PC-3 (cell line): ENCODE measurements at regions not wholly inside any gene's neighbourhood (a gene's known extent, or its start where the extent isn't known, plus 50 kb on each side); places are given as distances from the start of the nearest gene placed in this dataset.

Experiments used
- ATAC-seq: fragments of 200-7000 bp; cut with Tn5 transposase; 2 replicates; pipeline ENCODE4 v1.9.1; 2020; ENCODE audit warnings: mild to moderate bottlenecking, moderate library complexity
- BruUV-seq: library from RNA; stranded (reverse); fragments of 400-500 nt; replicated peaks from 2 replicates; lab custom pipeline; 2021; lab: Mats Ljungman, UMichigan
- CTCF ChIA-PET: fragments of 300-600 bp; sonication (Branson Sonifier 250); formaldehyde crosslinking; loops from one replicate; lab custom pipeline; 2022; ENCODE audit warnings: antibody characterized with exemption; lab: Charles Lee
- POLR2A ChIA-PET: fragments of 300-600 bp; sonication (Branson Sonifier 250); formaldehyde crosslinking; loops from one replicate; lab custom pipeline; 2022; ENCODE audit warnings: antibody characterized with exemption; ENCODE audit not compliant: unreplicated experiment; lab: Charles Lee
- DNase-seq: peaks from one replicate; pipeline ENCODE4 v3.0.0-alpha.2; 2015
- H2AFZ ChIP-seq: fragments of 300-600 bp; sonication (generic); 2 replicates; pipeline ENCODE4 v1.6.0; 2016; ENCODE audit warnings: antibody characterized with exemption, low read length
- H3F3A ChIP-seq: fragments of 300-600 bp; sonication (generic); one replicate; pipeline ENCODE4 v1.6.0; 2017; ENCODE audit warnings: antibody characterized with exemption, low read length, control low read depth, mild to moderate bottlenecking; ENCODE audit not compliant: unreplicated experiment
- H3K27ac ChIP-seq: fragments of 300-600 bp; sonication (generic); 2 replicates; pipeline ENCODE4 v1.5.1; 2016; ENCODE audit warnings: mild to moderate bottlenecking, low read length
- H3K27me3 ChIP-seq: fragments of 300-600 bp; sonication (generic); 2 replicates; pipeline ENCODE4 v1.6.1; 2016; ENCODE audit warnings: low read length, mixed read lengths
- H3K36me3 ChIP-seq: fragments of 300-600 bp; sonication (generic); 2 replicates; pipeline ENCODE4 v1.6.1; 2016; ENCODE audit warnings: low read depth, mixed run types, low read length, mixed read lengths
- H3K4me1 ChIP-seq: fragments of 300-600 bp; sonication (generic); 2 replicates; pipeline ENCODE4 v1.5.1; 2016; ENCODE audit warnings: low read length; ENCODE audit not compliant: insufficient read depth
- H3K4me2 ChIP-seq: fragments of 300-600 bp; sonication (generic); 2 replicates; pipeline ENCODE4 v1.6.0; 2016; ENCODE audit warnings: low read length
- H3K4me3 ChIP-seq: fragments of 300-600 bp; sonication (generic); 2 replicates; pipeline ENCODE4 v1.5.1; 2016; ENCODE audit warnings: mild to moderate bottlenecking, low read length, mixed read lengths
- H3K79me2 ChIP-seq: fragments of 300-600 bp; sonication (generic); 2 replicates; pipeline ENCODE4 v1.6.1; 2017; ENCODE audit warnings: low read length, mixed read lengths
- H3K9ac ChIP-seq: fragments of 300-600 bp; sonication (generic); 2 replicates; pipeline ENCODE4 v1.6.0; 2016; ENCODE audit warnings: mild to moderate bottlenecking, low read length
- H3K9me2 ChIP-seq: fragments of 300-600 bp; sonication (generic); replicated peaks from 2 replicates; pipeline ENCODE4 v1.6.1; 2016; ENCODE audit warnings: mixed run types, low read length, mixed read lengths
- H3K9me3 ChIP-seq: fragments of 300-600 bp; sonication (generic); 2 replicates; pipeline ENCODE4 v1.6.1; 2016; ENCODE audit warnings: low read length, mixed read lengths
- H4K20me1 ChIP-seq: fragments of 300-600 bp; sonication (generic); 2 replicates; pipeline ENCODE4 v1.6.1; 2016; ENCODE audit warnings: low read length, mixed read lengths
- EZH2 ChIP-seq: fragments of 300-600 bp; sonication (generic); IDR thresholded peaks from one replicate; pipeline ENCODE4 v1.6.1; 2017; ENCODE audit warnings: antibody characterized with exemption, mild to moderate bottlenecking, low read length; ENCODE audit not compliant: unreplicated experiment
- EZH2phosphoT487 ChIP-seq: fragments of 300-600 bp; sonication (generic); IDR thresholded peaks from 2 replicates; pipeline ENCODE4 v1.6.1; 2018; ENCODE audit warnings: mild to moderate bottlenecking, antibody characterized with exemption, low read length, borderline replicate concordance
- intact Hi-C: fragments of 100-400 bp; cut with micrococcal nuclease; formaldehyde crosslinking; loops from 2 replicates; pipeline ENCODE4 v1.9.0; 2023
- TF ChIP-seq, protein P1 (sequence below): fragments of 300-600 bp; sonication (generic); conservative IDR thresholded peaks from 2 replicates; pipeline ENCODE4 v1.5.1; 2017; ENCODE audit warnings: antibody characterized with exemption, low read depth, mild to moderate bottlenecking, low read length

DNA sequence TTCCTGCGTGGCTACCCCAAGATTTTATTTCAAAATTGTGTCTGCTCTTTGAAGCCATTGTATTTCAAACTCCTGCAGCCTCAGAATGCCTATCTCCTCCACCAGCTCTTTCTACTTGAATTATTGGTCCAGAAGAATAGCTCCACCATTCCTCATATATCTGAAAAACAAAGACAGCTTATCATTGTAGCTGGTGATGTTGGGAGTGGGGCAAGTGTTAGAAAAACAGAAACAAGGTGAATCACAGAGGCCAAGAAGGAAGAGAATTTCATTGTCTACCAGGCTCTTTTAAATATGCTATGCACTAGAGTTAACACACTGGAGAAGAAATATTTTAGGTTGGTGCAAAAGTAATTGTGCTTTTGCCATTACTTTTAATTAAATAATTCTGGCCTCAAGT lies 307.9 kb upstream of the ROPN1 start:
- intact Hi-C loops: no loop called here
- no peak for DNase-seq
- no peak overlapping the region for H3K4me2 ChIP-seq
- no TSS peak for BruUV-seq
- no peak for ATAC-seq
- no peaks in the 10 kb centered on the region for H3F3A ChIP-seq
- no peaks in the 10 kb centered on the region for H4K20me1 ChIP-seq
- H3K27ac ChIP-seq: no peak overlapping the region
- no peak overlapping the region for H3K4me3 ChIP-seq
- no peak overlapping the region for H3K9ac ChIP-seq
- ChIA-PET POLR2A (no interaction called here), CTCF (no interaction called here)
- peaks cover 17% of the 10 kb centered on the region; the same call in 1 of the 2 replicates for H3K27me3 ChIP-seq
- peaks cover 9% of the 10 kb centered on the region for H3K4me1 ChIP-seq
- no peaks in the 10 kb centered on the region for H3K9me2 ChIP-seq
- no peaks in the 10 kb centered on the region for H3K36me3 ChIP-seq
- H2AFZ ChIP-seq: no peak overlapping the region
- H3K79me2 ChIP-seq: no peaks in the 10 kb centered on the region
- no peaks in the 10 kb centered on the region for H3K9me3 ChIP-seq
- TF ChIP-seq EZH2phosphoT487: no peak
- TF ChIP-seq EZH2: no peak
- TF ChIP-seq, protein P1, sequence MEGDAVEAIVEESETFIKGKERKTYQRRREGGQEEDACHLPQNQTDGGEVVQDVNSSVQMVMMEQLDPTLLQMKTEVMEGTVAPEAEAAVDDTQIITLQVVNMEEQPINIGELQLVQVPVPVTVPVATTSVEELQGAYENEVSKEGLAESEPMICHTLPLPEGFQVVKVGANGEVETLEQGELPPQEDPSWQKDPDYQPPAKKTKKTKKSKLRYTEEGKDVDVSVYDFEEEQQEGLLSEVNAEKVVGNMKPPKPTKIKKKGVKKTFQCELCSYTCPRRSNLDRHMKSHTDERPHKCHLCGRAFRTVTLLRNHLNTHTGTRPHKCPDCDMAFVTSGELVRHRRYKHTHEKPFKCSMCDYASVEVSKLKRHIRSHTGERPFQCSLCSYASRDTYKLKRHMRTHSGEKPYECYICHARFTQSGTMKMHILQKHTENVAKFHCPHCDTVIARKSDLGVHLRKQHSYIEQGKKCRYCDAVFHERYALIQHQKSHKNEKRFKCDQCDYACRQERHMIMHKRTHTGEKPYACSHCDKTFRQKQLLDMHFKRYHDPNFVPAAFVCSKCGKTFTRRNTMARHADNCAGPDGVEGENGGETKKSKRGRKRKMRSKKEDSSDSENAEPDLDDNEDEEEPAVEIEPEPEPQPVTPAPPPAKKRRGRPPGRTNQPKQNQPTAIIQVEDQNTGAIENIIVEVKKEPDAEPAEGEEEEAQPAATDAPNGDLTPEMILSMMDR: no peak

DNA sequence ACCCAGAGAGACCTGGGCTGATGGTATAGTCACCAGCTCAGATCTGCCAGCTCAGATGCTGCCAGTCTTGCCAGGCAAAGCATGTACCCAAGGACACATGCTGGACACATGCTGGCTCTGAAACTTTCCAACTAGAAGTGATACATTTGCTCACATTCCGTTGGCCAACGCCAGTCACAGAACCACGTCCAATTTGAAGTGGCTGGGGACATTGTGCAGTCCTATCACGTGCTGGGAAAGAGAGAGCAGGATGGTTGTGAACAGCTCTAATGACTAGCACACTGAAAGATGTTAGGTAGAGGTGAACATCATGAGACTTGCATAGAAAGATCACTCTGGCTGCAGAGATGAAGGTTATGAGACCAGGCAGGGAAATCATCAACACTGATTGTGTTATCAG lies 308.5 kb upstream of the ROPN1 start:
- Histone ChIP-seq H2AFZ (no peak overlapping the region), H3K4me2 (no peak overlapping the region), H3K9ac (no peak overlapping the region), H3K9me2 (no peaks in the 10 kb centered on the region), H3K9me3 (no peaks in the 10 kb centered on the region), H3K36me3 (no peaks in the 10 kb centered on the region), H3K79me2 (no peaks in the 10 kb centered on the region), H4K20me1 (no peaks in the 10 kb centered on the region), H3F3A (no peaks in the 10 kb centered on the region), H3K27ac (no peak overlapping the region), H3K4me3 (no peak overlapping the region), H3K4me1 (peaks cover 9% of the 10 kb centered on the region), H3K27me3 (peaks cover 20% of the 10 kb centered on the region; the same call in 1 of the 2 replicates)
- intact Hi-C loops: no loop called here
- ATAC-seq (no peak), DNase-seq (no peak)
- TF ChIP-seq EZH2phosphoT487 (no peak), EZH2 (no peak)
- TF ChIP-seq, protein P1: no peak
- no TSS peak for BruUV-seq
- POLR2A ChIA-PET: no interaction called here
- CTCF ChIA-PET: no interaction called here

DNA sequence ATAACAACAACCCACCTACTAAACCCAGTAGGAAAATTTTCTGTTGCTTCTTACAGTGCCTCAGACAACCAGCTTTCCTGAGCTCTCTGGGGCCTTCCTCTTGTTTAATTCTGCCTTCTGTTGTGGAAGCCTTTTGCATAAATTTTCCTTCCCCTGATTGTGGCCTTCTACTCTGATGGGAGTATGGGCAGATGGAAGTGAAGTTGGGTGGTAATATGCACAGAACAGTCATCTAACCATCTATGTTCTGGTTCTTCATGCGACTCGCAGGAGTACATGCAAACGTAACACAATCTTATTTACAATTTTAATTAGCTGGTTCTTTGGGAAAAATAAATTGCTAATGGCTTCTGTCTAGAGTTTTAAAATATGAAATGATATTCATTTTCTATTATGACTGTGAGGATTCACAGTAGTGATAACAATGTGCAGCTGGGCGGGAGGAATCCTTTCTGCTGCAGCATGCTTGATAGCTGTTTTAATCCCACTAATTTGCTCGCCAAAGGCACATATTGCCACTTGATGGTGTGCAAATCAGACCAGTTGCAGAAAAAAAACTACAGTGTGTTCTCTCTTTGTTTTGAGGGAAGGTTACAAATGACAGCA lies 311.5 kb upstream of the ROPN1 start:
- Histone ChIP-seq H3K4me3 (no peak overlapping the region), H3K79me2 (no peaks in the 10 kb centered on the region), H3K27me3 (0 out of 2 replicates have a peak, but pooled peaks cover 11% of the 10 kb centered on the region), H3K9me3 (peaks cover 10% of the 10 kb centered on the region; the same call in 1 of the 2 replicates), H2AFZ (no peak overlapping the region), H4K20me1 (no peaks in the 10 kb centered on the region), H3K4me2 (no peak overlapping the region), H3K9ac (no peak overlapping the region), H3K36me3 (no peaks in the 10 kb centered on the region), H3K27ac (no peak overlapping the region), H3K4me1 (peaks cover 9% of the 10 kb centered on the region), H3F3A (no peaks in the 10 kb centered on the region), H3K9me2 (no peaks in the 10 kb centered on the region)
- DNase-seq (no peak), ATAC-seq (no peak)
- ChIA-PET CTCF (no interaction called here), POLR2A (no interaction called here)
- intact Hi-C loops: no loop called here
- BruUV-seq: no TSS peak
- TF ChIP-seq, protein P1: no peak
- TF ChIP-seq EZH2: no peak
- no peak for TF ChIP-seq EZH2phosphoT487
